ENCODE measurements at regions not wholly inside any gene's neighbourhood (a gene's known extent, or its start where the extent isn't known, plus 50 kb on each side); places are given as distances from the start of the nearest gene placed in this dataset.

GRCh38 chr2:167890739-167891138 lies 356.7 kb downstream of the STK39 start:
- TF ChIP-seq EZH2phosphoT487 (IDR thresholded peaks at IDR 0.05; ENCODE audit: borderline replicate concordance, low read depth, low read length), result no peak
- TF ChIP-seq, protein P1, sequence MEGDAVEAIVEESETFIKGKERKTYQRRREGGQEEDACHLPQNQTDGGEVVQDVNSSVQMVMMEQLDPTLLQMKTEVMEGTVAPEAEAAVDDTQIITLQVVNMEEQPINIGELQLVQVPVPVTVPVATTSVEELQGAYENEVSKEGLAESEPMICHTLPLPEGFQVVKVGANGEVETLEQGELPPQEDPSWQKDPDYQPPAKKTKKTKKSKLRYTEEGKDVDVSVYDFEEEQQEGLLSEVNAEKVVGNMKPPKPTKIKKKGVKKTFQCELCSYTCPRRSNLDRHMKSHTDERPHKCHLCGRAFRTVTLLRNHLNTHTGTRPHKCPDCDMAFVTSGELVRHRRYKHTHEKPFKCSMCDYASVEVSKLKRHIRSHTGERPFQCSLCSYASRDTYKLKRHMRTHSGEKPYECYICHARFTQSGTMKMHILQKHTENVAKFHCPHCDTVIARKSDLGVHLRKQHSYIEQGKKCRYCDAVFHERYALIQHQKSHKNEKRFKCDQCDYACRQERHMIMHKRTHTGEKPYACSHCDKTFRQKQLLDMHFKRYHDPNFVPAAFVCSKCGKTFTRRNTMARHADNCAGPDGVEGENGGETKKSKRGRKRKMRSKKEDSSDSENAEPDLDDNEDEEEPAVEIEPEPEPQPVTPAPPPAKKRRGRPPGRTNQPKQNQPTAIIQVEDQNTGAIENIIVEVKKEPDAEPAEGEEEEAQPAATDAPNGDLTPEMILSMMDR (conservative IDR thresholded peaks at IDR 0.05; ENCODE audit: low read length), result no peak
